B cell (primary cell): ENCODE measurements at regions not wholly inside any gene's neighbourhood (a gene's known extent, or its start where the extent isn't known, plus 50 kb on each side); places are given as distances from the start of the nearest gene placed in this dataset.

Experiments
- EZH2 ChIP-seq: IDR thresholded peaks from 2 replicates; pipeline ENCODE4 v1.6.1; 2012; ENCODE audit warnings: borderline replicate concordance, low read depth, mild to moderate bottlenecking, moderate library complexity, low read length; ENCODE audit not compliant: insufficient read depth, poor library complexity, severe bottlenecking
- TF ChIP-seq, protein P1 (sequence below): fragments of 200-600 bp; IDR thresholded peaks from one replicate; pipeline ENCODE4 v1.8.0; 2022; ENCODE audit warnings: antibody characterized with exemption, mild to moderate bottlenecking

DNA sequence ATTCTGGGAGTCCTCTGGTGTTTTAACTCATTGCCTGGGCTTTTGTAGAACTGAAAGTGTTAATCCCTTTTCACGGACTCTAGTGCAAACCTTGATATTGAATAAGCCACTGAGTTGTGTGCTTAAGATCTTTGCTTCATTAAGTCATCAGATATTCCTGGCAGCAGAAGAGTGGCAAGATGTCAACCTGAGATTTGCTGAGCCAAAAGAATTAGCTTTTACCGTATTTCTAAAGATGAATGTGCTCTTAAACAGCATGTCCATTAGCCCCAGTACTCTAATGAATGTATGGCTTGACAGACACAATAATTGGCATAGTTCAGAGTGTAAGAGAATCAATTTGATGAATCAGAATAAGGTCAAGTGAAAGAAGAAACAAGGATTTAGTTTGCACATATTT lies 87.2 kb upstream of the CDH6 start:
- TF ChIP-seq, protein P1, sequence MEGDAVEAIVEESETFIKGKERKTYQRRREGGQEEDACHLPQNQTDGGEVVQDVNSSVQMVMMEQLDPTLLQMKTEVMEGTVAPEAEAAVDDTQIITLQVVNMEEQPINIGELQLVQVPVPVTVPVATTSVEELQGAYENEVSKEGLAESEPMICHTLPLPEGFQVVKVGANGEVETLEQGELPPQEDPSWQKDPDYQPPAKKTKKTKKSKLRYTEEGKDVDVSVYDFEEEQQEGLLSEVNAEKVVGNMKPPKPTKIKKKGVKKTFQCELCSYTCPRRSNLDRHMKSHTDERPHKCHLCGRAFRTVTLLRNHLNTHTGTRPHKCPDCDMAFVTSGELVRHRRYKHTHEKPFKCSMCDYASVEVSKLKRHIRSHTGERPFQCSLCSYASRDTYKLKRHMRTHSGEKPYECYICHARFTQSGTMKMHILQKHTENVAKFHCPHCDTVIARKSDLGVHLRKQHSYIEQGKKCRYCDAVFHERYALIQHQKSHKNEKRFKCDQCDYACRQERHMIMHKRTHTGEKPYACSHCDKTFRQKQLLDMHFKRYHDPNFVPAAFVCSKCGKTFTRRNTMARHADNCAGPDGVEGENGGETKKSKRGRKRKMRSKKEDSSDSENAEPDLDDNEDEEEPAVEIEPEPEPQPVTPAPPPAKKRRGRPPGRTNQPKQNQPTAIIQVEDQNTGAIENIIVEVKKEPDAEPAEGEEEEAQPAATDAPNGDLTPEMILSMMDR = no peak
- TF ChIP-seq EZH2 = no peak
